ENCODE measurements at regions not wholly inside any gene's neighbourhood (a gene's known extent, or its start where the extent isn't known, plus 50 kb on each side); places are given as distances from the start of the nearest gene placed in this dataset.

GRCh38 chr1:102103646-102104045 is 106.9 kb upstream of the OLFM3 start:
- TF ChIP-seq POLR2AphosphoS5 (IDR thresholded peaks at IDR 0.05; ENCODE audit: low read depth, low read length), result no peak
- no peak for TF ChIP-seq POLR2A (IDR thresholded peaks at IDR 0.05; ENCODE audit: low read depth, low read length)
